NCI-H446 (cell line): ENCODE measurements at regions not wholly inside any gene's neighbourhood (a gene's known extent, or its start where the extent isn't known, plus 50 kb on each side); places are given as distances from the start of the nearest gene placed in this dataset.

Experiments
- DNase-seq, 2 experiments: peaks; one replicate each; lab custom pipeline; 2025; lab: John Stamatoyannopoulos, UW

- DNase-seq = no peak
These were observed 99.7 kb upstream of the LRRC3B start for GRCh38 chr3:26522919-26523318.

DNA sequence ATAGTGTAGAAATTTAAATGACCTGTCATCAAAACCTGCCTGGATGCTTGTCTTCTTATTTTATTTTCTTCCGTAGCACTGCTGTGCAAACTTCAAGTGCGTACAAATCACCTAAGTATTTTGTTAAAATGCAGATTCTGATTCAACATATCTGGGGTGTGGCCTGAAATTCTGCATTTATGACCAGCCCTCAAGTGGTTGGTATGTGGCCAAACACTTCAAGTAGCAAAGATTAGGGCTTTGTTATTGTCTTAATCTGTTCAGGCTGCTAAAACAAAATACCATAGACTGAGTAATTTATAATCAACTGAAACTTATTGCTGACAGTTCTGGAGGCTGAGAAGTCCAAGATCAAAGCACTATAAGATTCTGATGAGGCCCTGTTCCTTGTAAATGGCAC, 97.6 kb upstream of the LRRC3B start:
- DNase-seq = no peak

GRCh38 chr3:26535151-26535550, 87.4 kb upstream of the LRRC3B start:
- DNase-seq = no peak

GRCh38 chr3:26536955-26537354, 85.6 kb upstream of the LRRC3B start:
- no peak for DNase-seq

DNA sequence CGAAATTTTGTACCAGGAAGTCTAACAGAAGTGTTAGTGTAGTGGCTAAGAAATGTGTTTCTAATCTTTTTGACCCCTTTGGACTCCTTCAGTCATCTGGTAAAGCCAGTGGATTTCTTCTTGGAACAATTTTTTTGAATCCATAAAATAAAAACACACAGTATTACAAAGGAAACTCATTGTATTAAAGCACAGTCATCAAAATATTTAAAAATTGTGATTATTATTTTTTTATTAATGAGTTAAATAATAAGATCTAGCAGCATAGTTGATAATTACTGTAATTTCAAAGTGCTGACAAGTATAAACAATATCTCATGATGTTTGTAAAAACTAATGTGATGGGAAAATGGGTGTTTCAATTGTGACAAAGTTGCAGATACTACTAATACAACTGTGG, 72.2 kb upstream of the LRRC3B start:
- DNase-seq = no peak

GRCh38 chr3:26556637-26557036, 65.9 kb upstream of the LRRC3B start:
- DNase-seq = no peak

GRCh38 chr3:26558257-26558656, 64.3 kb upstream of the LRRC3B start:
- DNase-seq = no peak

GRCh38 chr3:26559227-26559626, 63.3 kb upstream of the LRRC3B start:
- DNase-seq = no peak

- no peak for DNase-seq
These were observed 62.5 kb upstream of the LRRC3B start for GRCh38 chr3:26560081-26560480.

DNA sequence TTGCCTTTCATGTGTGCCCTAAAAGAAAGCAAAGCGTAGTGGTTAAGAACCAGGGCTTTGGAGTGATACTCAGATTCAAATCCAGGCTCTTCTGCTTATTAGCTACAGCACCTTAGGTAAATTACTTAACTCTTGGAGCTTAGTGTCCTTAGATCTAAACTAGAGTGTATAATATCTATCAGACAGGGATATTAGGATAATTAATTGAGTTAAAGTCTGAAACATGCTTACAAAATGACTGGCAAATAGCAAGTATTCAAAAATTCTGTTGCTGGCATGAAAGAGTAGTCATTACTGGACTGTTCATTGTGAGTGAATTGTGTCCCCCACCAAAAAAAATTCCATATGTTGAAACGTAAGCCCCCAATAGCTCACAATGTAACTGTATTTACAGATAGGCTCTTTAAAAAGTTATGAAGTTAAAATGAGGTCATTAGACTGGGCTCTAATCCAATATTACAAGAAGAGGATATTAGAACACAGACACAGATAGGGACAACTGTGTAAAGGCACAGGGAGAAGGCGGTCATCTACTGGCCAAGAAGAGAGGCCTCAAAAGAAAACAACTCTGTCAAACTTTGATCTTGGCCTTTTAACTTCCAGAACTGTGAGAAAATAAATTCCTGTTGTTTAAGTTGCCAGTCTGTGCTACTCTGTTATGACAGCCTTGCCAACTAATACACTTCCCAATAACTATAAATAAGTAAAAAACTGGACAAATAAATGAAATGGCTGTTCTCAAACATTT, 60.4 kb upstream of the LRRC3B start:
- DNase-seq = no peak
